Stimulated activated naive B cell treated with anti-CD40 and anti-IgM and Interleukin-4, amounts not matched to agents 10 μg/mL and 1 μg/mL and 100 μg/mL, for 72 hours (primary cell): ENCODE measurements at regions not wholly inside any gene's neighbourhood (a gene's known extent, or its start where the extent isn't known, plus 50 kb on each side); places are given as distances from the start of the nearest gene placed in this dataset.
"Not testable (repeated sequence)": the region's sequence is repeated elsewhere in the genome, so short reads cannot be mapped to it uniquely, and the experiment has no call there.

Source experiments
- ATAC-seq, 2 donors: fragments of 150-1000 bp; cut with Tn5 transposase; replicated peaks; 2 replicates each; pipeline ENCODE4 v1.10.0; 2021; ENCODE audit warnings: moderate library complexity in 1 of 2
- DNase-seq: peaks from one replicate; pipeline ENCODE4 v3.0.0; 2021
- H3K27ac Mint-ChIP-seq: one replicate; pipeline ENCODE4 v1.8.0; 2022; ENCODE audit warnings: mild to moderate bottlenecking, mixed read lengths
- H3K27me3 Mint-ChIP-seq, 2 donors: one replicate each; pipeline ENCODE4 v1.8.0; 2022; ENCODE audit warnings: mixed read lengths in 2 of 2
- H3K36me3 Mint-ChIP-seq, 2 donors: one replicate each; pipeline ENCODE4 v1.8.0; 2022; ENCODE audit warnings: mixed read lengths in 2 of 2, mild to moderate bottlenecking in 1 of 2
- H3K4me1 Mint-ChIP-seq, 2 donors: one replicate each; pipeline ENCODE4 v1.8.0; 2022; ENCODE audit warnings: mixed read lengths in 2 of 2, mild to moderate bottlenecking in 1 of 2
- H3K4me3 Mint-ChIP-seq, 2 donors: one replicate each; pipeline ENCODE4 v1.8.0; 2022; ENCODE audit warnings: mild to moderate bottlenecking in 2 of 2, mixed read lengths in 2 of 2, moderate library complexity in 1 of 2
- H3K9me3 Mint-ChIP-seq, 2 donors: one replicate each; pipeline ENCODE4 v1.8.0; 2022; ENCODE audit warnings: mixed read lengths in 2 of 2, mild to moderate bottlenecking in 1 of 2

DNA sequence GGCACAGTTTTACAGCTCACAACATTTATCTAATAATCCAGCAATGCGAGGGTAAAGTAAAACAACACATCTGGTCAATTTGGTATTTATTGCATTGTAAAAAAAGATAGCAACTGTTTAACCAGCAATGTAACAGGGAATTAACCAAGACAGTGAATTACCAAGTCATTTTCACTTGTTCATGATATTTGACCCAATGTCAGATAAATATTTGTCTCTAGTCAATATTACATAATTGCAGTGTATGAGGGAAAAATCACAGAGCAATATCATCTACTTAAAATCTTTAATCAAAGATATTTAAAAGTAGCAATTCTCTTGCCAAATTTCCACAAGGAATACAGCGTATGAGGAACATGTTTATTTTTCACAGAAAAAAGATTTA is 1265.1 kb upstream of the CHAC2 start:
- H3K27me3 Mint-ChIP-seq = no peaks in the 10 kb centered on the region
- H3K4me3 Mint-ChIP-seq = no peak overlapping the region
- H3K4me1 Mint-ChIP-seq = no peaks in the 10 kb centered on the region
- ATAC-seq (no peak), DNase-seq (no peak)
- H3K36me3 Mint-ChIP-seq = no peaks in the 10 kb centered on the region
- H3K9me3 Mint-ChIP-seq = peaks cover 1 to 11% of the 10 kb centered on the region in 2 donors
- H3K27ac Mint-ChIP-seq = no peak overlapping the region

DNA sequence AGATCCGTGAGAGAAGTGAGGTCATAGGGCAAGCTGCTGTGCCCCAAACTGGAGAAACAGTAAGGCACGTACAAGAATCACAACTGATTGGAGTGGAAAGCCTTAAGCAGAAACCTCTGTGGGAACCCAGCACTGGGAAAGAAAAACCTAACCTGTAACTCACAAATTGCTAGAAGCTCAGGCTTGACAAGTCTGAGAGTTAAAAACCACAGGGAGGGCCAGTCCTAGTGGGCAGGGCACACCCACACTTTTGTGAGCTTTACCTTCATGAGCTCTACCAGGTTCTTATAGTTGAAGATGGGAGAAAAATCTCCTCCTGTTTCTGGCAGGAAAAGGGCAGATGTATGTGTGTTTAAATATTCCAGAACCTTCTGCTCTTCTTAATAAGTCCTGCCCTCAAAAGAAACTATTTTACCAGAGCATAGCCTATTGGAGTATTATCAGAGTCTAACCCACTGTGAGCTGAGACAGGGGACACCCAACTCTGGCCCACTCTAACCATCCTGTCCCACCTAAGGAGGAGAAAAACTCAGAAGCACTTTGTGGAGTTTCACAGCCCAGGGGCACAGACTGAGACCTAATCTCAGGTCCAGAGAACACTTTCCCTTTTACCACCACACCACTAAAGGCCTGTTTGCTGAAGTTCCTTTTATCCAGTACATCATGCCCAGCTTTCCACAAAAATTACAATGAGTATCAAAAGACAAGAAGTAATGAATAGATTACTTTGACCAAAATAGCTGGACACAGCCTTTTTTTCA is 1265.7 kb upstream of the CHAC2 start:
- ATAC-seq (peak in 1 of 2 donors; percentile 14), DNase-seq (no peak)
- Mint-ChIP-seq H3K27me3 (no peaks in the 10 kb centered on the region), H3K4me1 (no peaks in the 10 kb centered on the region), H3K9me3 (peaks cover 1 to 11% of the 10 kb centered on the region in 2 donors), H3K36me3 (no peaks in the 10 kb centered on the region), H3K27ac (no peak overlapping the region), H3K4me3 (no peak overlapping the region)

- H3K36me3 Mint-ChIP-seq = no peaks in the 10 kb centered on the region
These were observed 1267.0 kb upstream of the CHAC2 start for GRCh38 chr2:52500561-52500960.

DNA sequence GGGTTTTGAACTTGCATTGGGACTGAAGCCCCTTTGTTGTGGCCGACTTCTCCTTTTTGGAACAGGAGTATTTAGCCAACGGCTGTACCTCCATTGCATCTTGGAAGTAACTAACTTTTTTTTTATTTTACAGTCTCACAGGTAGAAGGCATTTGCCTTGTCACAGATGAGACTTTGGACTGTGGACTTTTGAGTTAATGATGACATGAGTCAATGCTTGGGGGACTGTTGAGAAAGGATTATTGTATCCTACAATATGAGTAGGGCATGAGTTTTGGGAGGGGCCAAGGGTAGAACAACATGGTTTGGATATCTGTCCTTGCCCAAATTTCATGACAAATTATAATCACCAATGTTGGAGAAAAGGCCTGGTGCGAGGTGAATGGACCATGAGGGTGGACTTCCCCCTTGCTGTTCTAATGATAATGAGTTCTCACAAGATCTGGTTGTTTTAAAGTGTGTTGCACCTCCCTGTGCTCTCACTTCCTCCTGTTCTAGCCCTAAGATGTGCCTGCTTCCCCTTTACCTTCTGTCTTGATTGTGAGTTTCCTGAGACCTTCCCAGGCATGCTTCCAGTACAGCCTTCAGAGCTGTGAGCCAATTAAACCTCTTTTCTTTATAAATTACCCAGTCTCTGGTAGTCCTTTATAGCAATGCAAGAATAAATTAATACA is 1269.4 kb upstream of the CHAC2 start:
- DNase-seq (no peak), ATAC-seq (peak; percentile 67 to 79)
- peaks cover 1 to 11% of the 10 kb centered on the region in 2 donors for H3K9me3 Mint-ChIP-seq
- H3K4me1 Mint-ChIP-seq = no peaks in the 10 kb centered on the region
- H3K4me3 Mint-ChIP-seq = no peak overlapping the region
- no peak overlapping the region for H3K27ac Mint-ChIP-seq
- no peaks in the 10 kb centered on the region for H3K36me3 Mint-ChIP-seq
- no peaks in the 10 kb centered on the region for H3K27me3 Mint-ChIP-seq

More at GRCh38 chr2:52500561-52500960, 1267.0 kb upstream of the CHAC2 start:
- H3K4me1 Mint-ChIP-seq = no peaks in the 10 kb centered on the region
- H3K4me3 Mint-ChIP-seq = no peak overlapping the region
- DNase-seq (no peak), ATAC-seq (no peak)
- H3K9me3 Mint-ChIP-seq = peaks cover 1 to 11% of the 10 kb centered on the region in 2 donors
- no peaks in the 10 kb centered on the region for H3K27me3 Mint-ChIP-seq
- no peak overlapping the region for H3K27ac Mint-ChIP-seq

DNA sequence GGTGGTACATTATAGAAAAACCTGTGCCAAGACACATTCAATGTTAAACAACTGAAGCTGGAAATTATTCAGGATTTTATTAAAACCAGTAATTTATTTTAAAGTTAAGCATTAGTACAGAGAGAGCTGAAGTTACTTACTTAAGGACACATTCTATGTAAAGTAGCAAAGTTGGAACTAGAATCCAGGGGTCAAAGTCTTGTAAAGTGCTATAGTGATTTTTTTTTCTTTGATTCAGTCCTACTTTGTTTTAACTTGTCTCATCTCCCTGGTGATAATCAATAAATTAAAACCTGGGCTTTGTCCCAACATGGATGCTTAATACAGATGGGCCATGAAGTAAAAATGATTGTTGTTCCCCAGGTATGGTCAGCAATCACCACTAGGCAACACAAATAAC is 1271.8 kb upstream of the CHAC2 start:
- Mint-ChIP-seq H3K4me3 (no peak overlapping the region), H3K9me3 (peaks cover 10 to 23% of the 10 kb centered on the region in 2 donors), H3K27me3 (no peaks in the 10 kb centered on the region), H3K36me3 (no peaks in the 10 kb centered on the region), H3K4me1 (no peaks in the 10 kb centered on the region), H3K27ac (no peak overlapping the region)
- ATAC-seq = no peak
- no peak for DNase-seq

GRCh38 chr2:52477166-52477565 is 1290.4 kb upstream of the CHAC2 start:
- Mint-ChIP-seq H3K27me3 (no peaks in the 10 kb centered on the region), H3K9me3 (peaks cover 0 to 3% of the 10 kb centered on the region in 2 donors), H3K36me3 (no peaks in the 10 kb centered on the region), H3K4me3 (no peak overlapping the region), H3K27ac (no peak overlapping the region), H3K4me1 (no peaks in the 10 kb centered on the region)
- DNase-seq (no peak), ATAC-seq (no peak)

DNA sequence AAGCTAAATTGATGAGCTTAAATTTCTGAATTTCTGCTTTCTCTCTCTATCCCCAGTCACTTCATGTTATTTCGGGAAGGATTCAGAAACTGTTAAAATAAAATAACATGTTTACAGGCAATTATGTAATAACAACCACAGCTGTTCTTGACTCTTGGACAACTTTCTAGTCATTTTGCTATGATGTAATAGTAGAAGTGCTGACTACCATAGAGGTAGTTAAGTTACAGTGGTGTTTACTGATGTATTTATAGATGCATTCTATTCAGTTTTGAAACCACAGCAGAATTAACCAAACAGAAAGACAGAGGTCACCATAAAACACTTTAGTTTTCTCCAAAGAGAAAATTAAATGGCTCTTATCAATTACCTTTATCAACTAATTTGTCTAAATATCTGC is 1292.0 kb upstream of the CHAC2 start:
- H3K9me3 Mint-ChIP-seq = peaks cover 0 to 3% of the 10 kb centered on the region in 2 donors
- no peaks in the 10 kb centered on the region for H3K36me3 Mint-ChIP-seq
- no peak for ATAC-seq
- H3K4me3 Mint-ChIP-seq = no peak overlapping the region
- no peak for DNase-seq
- no peaks in the 10 kb centered on the region for H3K27me3 Mint-ChIP-seq
- H3K4me1 Mint-ChIP-seq = no peaks in the 10 kb centered on the region
- no peak overlapping the region for H3K27ac Mint-ChIP-seq

DNA sequence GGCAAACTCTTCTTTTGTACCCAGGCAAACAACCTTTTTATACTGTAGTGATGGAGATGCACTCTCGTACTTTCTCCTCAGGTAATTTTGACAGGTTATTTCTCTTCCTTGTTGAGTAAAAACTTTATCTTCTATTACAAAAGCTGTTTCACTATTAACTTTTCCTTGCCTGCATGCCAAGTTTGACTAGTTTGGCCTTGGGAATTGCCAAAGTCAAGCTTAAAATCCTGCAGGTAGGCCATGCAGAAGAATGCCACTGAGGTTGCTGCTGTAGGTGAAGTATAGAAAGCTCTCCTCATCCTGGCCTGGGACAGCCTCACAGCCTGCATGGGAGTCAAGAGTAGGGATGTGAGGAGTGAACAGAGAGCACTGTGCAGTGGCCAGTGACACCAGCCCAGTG is 1293.5 kb upstream of the CHAC2 start:
- ATAC-seq = no peak
- H3K27ac Mint-ChIP-seq = no peak overlapping the region

DNA sequence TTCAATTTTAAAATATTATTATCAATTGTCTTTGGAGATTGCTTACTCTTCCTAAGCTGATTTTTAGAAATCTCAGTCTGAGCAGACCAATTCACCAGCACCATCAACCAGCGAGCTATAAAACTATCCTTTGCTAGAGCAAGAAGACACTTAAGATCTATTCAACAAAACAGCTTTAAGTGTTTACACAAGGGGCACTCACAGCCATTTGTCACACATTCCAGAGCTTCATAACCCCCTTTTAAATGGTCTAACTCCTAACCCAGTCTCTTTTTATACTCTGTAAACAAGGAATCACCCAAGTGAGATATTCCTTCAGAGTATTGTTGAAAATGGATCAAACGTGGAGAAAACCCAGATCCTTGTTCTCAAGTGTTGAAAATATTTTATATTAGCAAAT is 1294.1 kb upstream of the CHAC2 start:
- ATAC-seq (no peak), DNase-seq (no peak)
- no peaks in the 10 kb centered on the region for H3K4me1 Mint-ChIP-seq
- no peaks in the 10 kb centered on the region for H3K27me3 Mint-ChIP-seq
- H3K36me3 Mint-ChIP-seq = no peaks in the 10 kb centered on the region
- H3K4me3 Mint-ChIP-seq = no peak overlapping the region
- H3K27ac Mint-ChIP-seq = no peak overlapping the region
- peaks cover 1 to 8% of the 10 kb centered on the region in 2 donors for H3K9me3 Mint-ChIP-seq

More for the DNA sequence above, 1293.5 kb upstream of the CHAC2 start:
- Mint-ChIP-seq H3K36me3 (no peaks in the 10 kb centered on the region), H3K9me3 (peaks cover 1 to 10% of the 10 kb centered on the region in 2 donors), H3K27me3 (no peaks in the 10 kb centered on the region), H3K4me1 (no peaks in the 10 kb centered on the region), H3K4me3 (no peak overlapping the region)
- DNase-seq = no peak

DNA sequence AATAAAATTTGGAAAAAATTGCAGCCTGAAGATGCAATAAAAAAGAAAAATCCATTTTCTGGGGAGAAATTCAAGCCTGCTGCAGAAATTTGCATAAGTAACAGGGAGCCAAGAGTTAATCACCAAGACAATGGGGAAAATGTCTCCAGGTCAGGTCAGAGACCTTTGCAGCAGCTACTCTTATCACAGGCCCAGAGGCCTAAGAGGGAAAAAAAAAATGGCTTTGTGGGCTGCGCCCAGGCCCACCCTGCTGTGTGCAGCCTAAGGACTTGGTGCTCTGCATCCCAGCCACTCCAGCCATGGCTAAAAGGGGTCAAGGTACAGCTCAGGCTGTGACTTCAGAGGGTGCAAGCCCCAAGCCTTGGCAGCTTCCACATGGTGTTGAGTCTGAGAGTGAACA is 1297.1 kb upstream of the CHAC2 start:
- H3K36me3 Mint-ChIP-seq, H3K9me3 Mint-ChIP-seq, H3K4me3 Mint-ChIP-seq, DNase-seq, H3K27me3 Mint-ChIP-seq, ATAC-seq, H3K27ac Mint-ChIP-seq, H3K4me1 Mint-ChIP-seq: not testable (repeated sequence)

- H3K4me3 Mint-ChIP-seq = no peak overlapping the region
- H3K36me3 Mint-ChIP-seq = no peaks in the 10 kb centered on the region
- no peaks in the 10 kb centered on the region for H3K4me1 Mint-ChIP-seq
- peaks cover 1 to 7% of the 10 kb centered on the region in 2 donors for H3K9me3 Mint-ChIP-seq
- DNase-seq (no peak), ATAC-seq (no peak)
- H3K27me3 Mint-ChIP-seq = no peaks in the 10 kb centered on the region
- H3K27ac Mint-ChIP-seq = no peak overlapping the region
These were observed 1300.4 kb upstream of the CHAC2 start for GRCh38 chr2:52467189-52467588.

DNA sequence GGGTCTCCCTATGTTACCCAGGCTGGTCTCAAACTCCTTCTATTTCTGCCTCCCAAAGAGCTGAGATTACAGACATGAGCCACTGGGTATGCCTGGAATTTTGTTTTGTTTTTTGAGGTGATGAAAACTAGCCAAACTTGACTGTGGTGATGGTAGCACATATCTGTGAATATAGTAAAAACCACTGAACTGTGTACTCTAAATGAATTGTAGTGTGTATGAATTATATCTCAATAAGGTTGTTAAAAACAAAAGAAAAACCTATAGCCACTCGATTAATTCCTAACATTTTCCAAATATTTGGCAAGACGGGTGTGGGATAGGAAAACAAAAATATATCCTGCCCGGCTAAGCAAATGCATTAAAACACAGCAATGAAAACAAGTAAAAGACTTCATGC is 1302.3 kb upstream of the CHAC2 start:
- ATAC-seq (no peak), DNase-seq (no peak)
- Mint-ChIP-seq H3K9me3 (peaks cover 1 to 7% of the 10 kb centered on the region in 2 donors), H3K27ac (no peak overlapping the region), H3K4me3 (no peak overlapping the region), H3K27me3 (no peaks in the 10 kb centered on the region), H3K36me3 (no peaks in the 10 kb centered on the region), H3K4me1 (no peaks in the 10 kb centered on the region)

GRCh38 chr2:52463457-52463856 is 1304.1 kb upstream of the CHAC2 start:
- DNase-seq (no peak), ATAC-seq (no peak)
- Mint-ChIP-seq H3K9me3 (no peaks in the 10 kb centered on the region), H3K27me3 (no peaks in the 10 kb centered on the region), H3K36me3 (no peaks in the 10 kb centered on the region), H3K4me3 (no peak overlapping the region), H3K27ac (no peak overlapping the region), H3K4me1 (no peaks in the 10 kb centered on the region)

DNA sequence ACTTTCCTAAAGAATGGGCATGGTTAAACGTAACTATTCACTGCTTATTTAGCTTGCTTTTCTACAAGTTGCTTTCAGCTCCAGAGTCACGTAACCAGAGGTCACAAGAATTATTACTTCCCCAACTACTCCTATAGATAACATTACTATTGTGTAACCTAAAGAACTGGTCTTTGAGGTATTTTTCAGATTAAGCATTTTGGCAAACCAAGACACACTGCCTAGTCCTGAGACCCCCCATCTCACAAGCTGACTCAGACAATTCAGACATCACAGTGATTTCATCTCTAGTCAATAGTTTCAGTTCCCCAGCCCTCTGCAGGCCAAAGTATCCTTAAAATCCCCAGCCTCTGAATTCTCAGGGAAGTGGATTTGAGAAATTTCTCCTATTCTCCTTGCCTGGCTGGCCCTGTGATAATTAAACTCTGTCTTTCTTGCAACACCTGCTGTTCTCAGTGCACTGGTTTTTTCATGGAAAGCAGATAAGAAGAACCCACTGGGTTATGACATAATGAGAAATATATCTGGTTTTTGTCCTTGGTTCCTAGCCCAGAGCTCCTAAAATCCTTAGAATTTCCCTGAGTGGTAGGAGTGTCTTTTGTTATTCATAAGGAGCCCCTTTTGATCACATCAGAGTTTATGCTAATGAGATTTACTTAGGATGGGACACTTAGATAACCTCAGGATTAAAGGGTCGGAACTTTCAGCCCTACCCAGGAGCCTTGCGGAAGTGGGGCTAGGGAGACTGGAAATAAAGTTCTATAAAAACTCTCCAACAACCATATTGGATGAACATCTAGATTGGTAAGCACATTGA is 1310.8 kb upstream of the CHAC2 start:
- H3K27ac Mint-ChIP-seq = no peak overlapping the region
- DNase-seq (no peak), ATAC-seq (no peak)
- peaks cover 2 to 8% of the 10 kb centered on the region in 2 donors for H3K9me3 Mint-ChIP-seq
- no peak overlapping the region for H3K4me3 Mint-ChIP-seq
- no peaks in the 10 kb centered on the region for H3K4me1 Mint-ChIP-seq
- no peaks in the 10 kb centered on the region for H3K36me3 Mint-ChIP-seq
- H3K27me3 Mint-ChIP-seq = no peaks in the 10 kb centered on the region
